Neural cell (in vitro differentiated cells): ENCODE measurements at regions not wholly inside any gene's neighbourhood (a gene's known extent, or its start where the extent isn't known, plus 50 kb on each side); places are given as distances from the start of the nearest gene placed in this dataset.

ENCODE experiments used
- CTCF ChIP-seq: fragments of 450-650 bp; IDR thresholded peaks from 2 replicates; pipeline ENCODE4 v1.5.1; 2014; ENCODE audit warnings: antibody characterized with exemption, mild to moderate bottlenecking, moderate library complexity; ENCODE audit not compliant: poor library complexity, severe bottlenecking
- EP300 ChIP-seq: fragments of 450-650 bp; conservative IDR thresholded peaks from 2 replicates; pipeline ENCODE4 v1.6.1; 2014; ENCODE audit warnings: antibody characterized with exemption, mild to moderate bottlenecking, moderate library complexity; ENCODE audit not compliant: poor library complexity, severe bottlenecking
- RAD21 ChIP-seq: fragments of 450-650 bp; conservative IDR thresholded peaks from 2 replicates; pipeline ENCODE4 v1.6.1; 2014; ENCODE audit warnings: antibody characterized with exemption, mild to moderate bottlenecking, moderate library complexity
- REST ChIP-seq: IDR thresholded peaks from 2 replicates; pipeline ENCODE4 v1.6.1; 2012; ENCODE audit warnings: borderline replicate concordance
- SMC3 ChIP-seq: fragments of 450-650 bp; conservative IDR thresholded peaks from 2 replicates; pipeline ENCODE4 v1.6.1; 2014; ENCODE audit warnings: antibody characterized with exemption, mild to moderate bottlenecking, moderate library complexity; ENCODE audit not compliant: poor library complexity
- TAF1 ChIP-seq: IDR thresholded peaks from 2 replicates; pipeline ENCODE4 v1.6.1; 2012; ENCODE audit warnings: low read depth

GRCh38 chr7:46319841-46320240 lies 398.8 kb upstream of the IGFBP3 start:
- TF ChIP-seq SMC3 (no peak), CTCF (no peak), RAD21 (no peak), TAF1 (no peak), REST (no peak), EP300 (no peak)
